Colonic mucosa (tissue), 4 donors: ENCODE measurements at regions not wholly inside any gene's neighbourhood (a gene's known extent, or its start where the extent isn't known, plus 50 kb on each side); places are given as distances from the start of the nearest gene placed in this dataset.

Experiments used
- DNase-seq: peaks from one replicate; pipeline ENCODE4 v3.0.0-alpha.2; 2020
- H3K27ac ChIP-seq: fragments of 200-600 bp; one replicate; pipeline ENCODE4 v1.8.0; 2021
- H3K27me3 ChIP-seq: fragments of 200-600 bp; one replicate; pipeline ENCODE4 v1.8.0; 2021
- H3K36me3 ChIP-seq: fragments of 200-600 bp; one replicate; pipeline ENCODE4 v1.8.0; 2021
- H3K4me1 ChIP-seq: fragments of 200-600 bp; one replicate; pipeline ENCODE4 v1.8.0; 2021; ENCODE audit warnings: mild to moderate bottlenecking
- H3K4me3 ChIP-seq: fragments of 200-600 bp; one replicate; pipeline ENCODE4 v1.8.0; 2021
- H3K9ac ChIP-seq, 2 donors: one replicate each; pipeline ENCODE4 v1.7.0; 2013; ENCODE audit warnings: control low read depth in 2 of 2, low read depth in 2 of 2, low read length in 2 of 2
- H3K9me3 ChIP-seq: fragments of 200-600 bp; one replicate; pipeline ENCODE4 v1.8.0; 2021
- intact Hi-C: fragments of 100-400 bp; cut with DNase I; formaldehyde crosslinking; loops from one replicate; pipeline ENCODE4 v1.14.1; 2022
- TF ChIP-seq, protein P1 (sequence below): fragments of 200-600 bp; IDR thresholded peaks from one replicate; pipeline ENCODE4 v1.8.0; 2022; ENCODE audit warnings: antibody characterized with exemption, mild to moderate bottlenecking
- donor health status: healthy.
- donor health status: DM: no; HTN: no; CAD: no.
- donor health status: DM: no; HTN: no; CAD: no.

DNA sequence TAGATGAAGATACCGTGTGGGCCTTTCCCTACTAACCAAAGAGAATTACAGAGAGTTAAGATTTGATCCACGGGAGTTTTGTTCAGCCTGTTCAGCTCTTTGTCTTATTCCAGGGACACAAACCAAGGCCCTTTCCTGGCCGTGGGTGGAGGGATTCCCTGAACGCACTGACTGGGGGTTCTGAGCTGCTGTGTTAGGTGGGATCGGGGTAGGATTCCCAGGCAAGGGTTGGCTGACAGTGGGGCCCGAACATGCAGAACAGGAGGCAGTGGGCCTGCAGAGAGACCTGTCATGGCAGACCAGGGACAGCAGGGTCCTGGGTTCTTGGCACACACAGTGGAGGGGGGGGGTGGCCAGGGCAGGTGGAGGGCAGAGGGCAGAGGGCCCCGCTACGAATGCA is 89.5 kb upstream of the MKI67 start:
- TF ChIP-seq, protein P1, sequence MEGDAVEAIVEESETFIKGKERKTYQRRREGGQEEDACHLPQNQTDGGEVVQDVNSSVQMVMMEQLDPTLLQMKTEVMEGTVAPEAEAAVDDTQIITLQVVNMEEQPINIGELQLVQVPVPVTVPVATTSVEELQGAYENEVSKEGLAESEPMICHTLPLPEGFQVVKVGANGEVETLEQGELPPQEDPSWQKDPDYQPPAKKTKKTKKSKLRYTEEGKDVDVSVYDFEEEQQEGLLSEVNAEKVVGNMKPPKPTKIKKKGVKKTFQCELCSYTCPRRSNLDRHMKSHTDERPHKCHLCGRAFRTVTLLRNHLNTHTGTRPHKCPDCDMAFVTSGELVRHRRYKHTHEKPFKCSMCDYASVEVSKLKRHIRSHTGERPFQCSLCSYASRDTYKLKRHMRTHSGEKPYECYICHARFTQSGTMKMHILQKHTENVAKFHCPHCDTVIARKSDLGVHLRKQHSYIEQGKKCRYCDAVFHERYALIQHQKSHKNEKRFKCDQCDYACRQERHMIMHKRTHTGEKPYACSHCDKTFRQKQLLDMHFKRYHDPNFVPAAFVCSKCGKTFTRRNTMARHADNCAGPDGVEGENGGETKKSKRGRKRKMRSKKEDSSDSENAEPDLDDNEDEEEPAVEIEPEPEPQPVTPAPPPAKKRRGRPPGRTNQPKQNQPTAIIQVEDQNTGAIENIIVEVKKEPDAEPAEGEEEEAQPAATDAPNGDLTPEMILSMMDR, result no peak
- H3K27me3 ChIP-seq, result no peaks in the 10 kb centered on the region
- H3K9me3 ChIP-seq, result no peaks in the 10 kb centered on the region
- H3K36me3 ChIP-seq, result no peaks in the 10 kb centered on the region
- H3K27ac ChIP-seq, result no peak overlapping the region
- intact Hi-C loops, result no loop called here
- no peaks in the 10 kb centered on the region for H3K4me1 ChIP-seq
- no peak for DNase-seq
- no peak overlapping the region for H3K4me3 ChIP-seq
- no peak overlapping the region for H3K9ac ChIP-seq

DNA sequence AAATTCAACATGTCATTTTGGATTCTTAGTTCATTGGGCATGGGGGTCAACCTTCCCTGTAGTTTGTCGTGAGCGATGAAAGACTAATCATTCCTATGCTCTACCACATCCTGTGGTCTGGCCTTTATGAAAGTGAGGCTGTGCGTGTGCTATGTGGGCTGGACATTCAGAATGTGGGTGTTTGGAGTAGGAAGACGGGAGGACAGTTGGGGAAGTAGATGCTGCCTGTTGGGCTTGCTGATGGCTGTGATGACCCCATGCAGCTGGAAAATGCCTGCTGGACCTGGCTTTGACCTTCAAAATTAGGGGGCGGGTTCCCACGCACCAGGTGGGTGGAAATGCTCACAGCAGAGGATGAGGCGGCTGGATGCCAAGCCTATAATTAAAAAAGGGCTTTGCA is 90.9 kb upstream of the MKI67 start:
- intact Hi-C loops, result no loop called here
- TF ChIP-seq, protein P1, result no peak
- Histone ChIP-seq H3K27ac (no peak overlapping the region), H3K36me3 (no peaks in the 10 kb centered on the region), H3K4me1 (no peaks in the 10 kb centered on the region), H3K27me3 (no peaks in the 10 kb centered on the region), H3K9me3 (no peaks in the 10 kb centered on the region), H3K4me3 (no peak overlapping the region), H3K9ac (no peak overlapping the region)
- DNase-seq, result no peak

DNA sequence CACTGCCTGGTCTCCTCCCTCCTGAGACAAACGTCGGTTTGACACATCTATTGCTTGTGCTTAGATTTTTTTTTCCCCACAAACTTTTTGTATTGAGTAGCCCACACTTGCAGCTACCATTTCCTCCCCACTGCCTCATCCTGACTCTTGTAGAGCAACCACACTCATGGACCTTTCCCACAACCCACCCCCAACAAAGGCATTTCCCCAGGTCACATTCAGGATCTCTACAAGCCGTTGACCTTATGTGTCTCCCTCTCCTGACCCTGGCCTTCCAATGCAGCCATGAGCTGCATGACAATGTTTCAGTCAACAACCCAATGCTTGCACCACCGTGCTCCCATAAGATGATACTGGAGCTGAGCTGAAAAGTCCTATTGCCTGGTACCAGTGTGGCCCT is 91.9 kb upstream of the MKI67 start:
- Histone ChIP-seq H3K4me3 (no peak overlapping the region), H3K4me1 (no peaks in the 10 kb centered on the region), H3K9ac (no peak overlapping the region), H3K27ac (no peak overlapping the region), H3K36me3 (no peaks in the 10 kb centered on the region), H3K9me3 (no peaks in the 10 kb centered on the region), H3K27me3 (no peaks in the 10 kb centered on the region)
- intact Hi-C loops, result no loop called here
- DNase-seq, result no peak
- TF ChIP-seq, protein P1, result no peak

DNA sequence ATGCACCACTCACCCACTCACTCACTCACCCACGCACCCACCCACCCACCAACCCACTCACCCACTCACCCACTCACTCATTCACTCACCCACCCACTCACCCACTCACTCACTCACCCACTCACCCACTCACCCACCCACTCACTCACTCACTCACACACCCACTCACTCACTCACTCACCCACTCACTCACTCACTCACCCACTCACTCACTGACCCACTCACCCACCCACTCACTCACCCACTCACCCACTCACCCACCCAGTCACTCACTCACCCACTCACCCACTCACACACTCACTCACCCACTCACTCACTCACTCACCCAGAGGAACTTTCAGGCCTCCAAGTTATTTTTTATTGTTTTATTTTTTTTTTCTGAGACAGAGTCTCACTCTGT is 93.1 kb upstream of the MKI67 start:
- Histone ChIP-seq H3K9ac (no peak overlapping the region), H3K4me3 (no peak overlapping the region), H3K27ac (no peak overlapping the region), H3K27me3 (no peaks in the 10 kb centered on the region), H3K9me3 (no peaks in the 10 kb centered on the region), H3K36me3 (no peaks in the 10 kb centered on the region), H3K4me1 (no peaks in the 10 kb centered on the region)
- intact Hi-C loops, result no loop called here
- no peak for DNase-seq
- TF ChIP-seq, protein P1, result no peak

GRCh38 chr10:128220021-128220420 is 93.8 kb upstream of the MKI67 start:
- TF ChIP-seq, protein P1, result no peak
- Histone ChIP-seq H3K36me3 (no peaks in the 10 kb centered on the region), H3K27me3 (no peaks in the 10 kb centered on the region), H3K9ac (no peak overlapping the region), H3K9me3 (no peaks in the 10 kb centered on the region), H3K4me1 (no peaks in the 10 kb centered on the region), H3K27ac (peak overlapping the region; percentile 43), H3K4me3 (no peak overlapping the region)
- no peak for DNase-seq
- intact Hi-C loops, result no loop called here

DNA sequence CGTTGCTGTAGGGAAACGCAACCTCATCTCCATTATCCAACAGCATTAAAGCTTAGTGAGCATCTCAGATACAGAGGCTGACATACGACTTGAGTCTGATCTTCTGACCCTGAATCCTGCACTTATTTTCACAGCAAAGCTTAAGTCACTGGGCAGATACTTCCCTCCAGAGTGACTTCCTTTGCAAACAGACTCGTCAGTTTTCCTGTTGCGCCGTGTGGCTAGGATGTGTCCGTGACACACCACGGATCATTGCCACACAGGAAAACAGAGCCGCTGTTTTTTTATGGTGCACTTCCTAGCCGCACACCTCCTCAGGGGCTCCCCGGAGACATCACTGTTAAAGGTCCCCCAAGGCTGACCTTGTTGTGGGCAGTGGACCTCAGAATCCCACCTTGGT is 94.9 kb upstream of the MKI67 start:
- no peak overlapping the region for H3K4me3 ChIP-seq
- no peaks in the 10 kb centered on the region for H3K36me3 ChIP-seq
- intact Hi-C loops, result no loop called here
- no peak overlapping the region for H3K27ac ChIP-seq
- no peak overlapping the region for H3K9ac ChIP-seq
- no peaks in the 10 kb centered on the region for H3K27me3 ChIP-seq
- H3K9me3 ChIP-seq, result no peaks in the 10 kb centered on the region
- TF ChIP-seq, protein P1, result no peak
- DNase-seq, result no peak
- no peaks in the 10 kb centered on the region for H3K4me1 ChIP-seq
